ENCODE measurements at regions not wholly inside any gene's neighbourhood (a gene's known extent, or its start where the extent isn't known, plus 50 kb on each side); places are given as distances from the start of the nearest gene placed in this dataset.

- Histone ChIP-seq H3K27ac (no peak overlapping the region), H3K4me1 (ENCODE audit: insufficient read depth) (no peaks in the 10 kb centered on the region), H3K9me3 (no peaks in the 10 kb centered on the region), H3K36me3 (no peaks in the 10 kb centered on the region), H3K27me3 (no peaks in the 10 kb centered on the region), H3K4me3 (no peak overlapping the region)
- TF ChIP-seq, protein P1, sequence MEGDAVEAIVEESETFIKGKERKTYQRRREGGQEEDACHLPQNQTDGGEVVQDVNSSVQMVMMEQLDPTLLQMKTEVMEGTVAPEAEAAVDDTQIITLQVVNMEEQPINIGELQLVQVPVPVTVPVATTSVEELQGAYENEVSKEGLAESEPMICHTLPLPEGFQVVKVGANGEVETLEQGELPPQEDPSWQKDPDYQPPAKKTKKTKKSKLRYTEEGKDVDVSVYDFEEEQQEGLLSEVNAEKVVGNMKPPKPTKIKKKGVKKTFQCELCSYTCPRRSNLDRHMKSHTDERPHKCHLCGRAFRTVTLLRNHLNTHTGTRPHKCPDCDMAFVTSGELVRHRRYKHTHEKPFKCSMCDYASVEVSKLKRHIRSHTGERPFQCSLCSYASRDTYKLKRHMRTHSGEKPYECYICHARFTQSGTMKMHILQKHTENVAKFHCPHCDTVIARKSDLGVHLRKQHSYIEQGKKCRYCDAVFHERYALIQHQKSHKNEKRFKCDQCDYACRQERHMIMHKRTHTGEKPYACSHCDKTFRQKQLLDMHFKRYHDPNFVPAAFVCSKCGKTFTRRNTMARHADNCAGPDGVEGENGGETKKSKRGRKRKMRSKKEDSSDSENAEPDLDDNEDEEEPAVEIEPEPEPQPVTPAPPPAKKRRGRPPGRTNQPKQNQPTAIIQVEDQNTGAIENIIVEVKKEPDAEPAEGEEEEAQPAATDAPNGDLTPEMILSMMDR (IDR thresholded peaks at IDR 0.05): no peak
- TF ChIP-seq EP300 (IDR thresholded peaks at IDR 0.05): no peak
- TF ChIP-seq POLR2A (IDR thresholded peaks at IDR 0.05): no peak
- DNase-seq: no peak
- WGBS, 3 donors: 16 to 30% (median 18%) methylated on average over 5 of the region's 5 CpGs
- intact Hi-C loops (cut with DNase I): no loop called here
These were observed 401.8 kb downstream of the RAPGEF2 start for GRCh38 chr4:159504684-159505083.

DNA sequence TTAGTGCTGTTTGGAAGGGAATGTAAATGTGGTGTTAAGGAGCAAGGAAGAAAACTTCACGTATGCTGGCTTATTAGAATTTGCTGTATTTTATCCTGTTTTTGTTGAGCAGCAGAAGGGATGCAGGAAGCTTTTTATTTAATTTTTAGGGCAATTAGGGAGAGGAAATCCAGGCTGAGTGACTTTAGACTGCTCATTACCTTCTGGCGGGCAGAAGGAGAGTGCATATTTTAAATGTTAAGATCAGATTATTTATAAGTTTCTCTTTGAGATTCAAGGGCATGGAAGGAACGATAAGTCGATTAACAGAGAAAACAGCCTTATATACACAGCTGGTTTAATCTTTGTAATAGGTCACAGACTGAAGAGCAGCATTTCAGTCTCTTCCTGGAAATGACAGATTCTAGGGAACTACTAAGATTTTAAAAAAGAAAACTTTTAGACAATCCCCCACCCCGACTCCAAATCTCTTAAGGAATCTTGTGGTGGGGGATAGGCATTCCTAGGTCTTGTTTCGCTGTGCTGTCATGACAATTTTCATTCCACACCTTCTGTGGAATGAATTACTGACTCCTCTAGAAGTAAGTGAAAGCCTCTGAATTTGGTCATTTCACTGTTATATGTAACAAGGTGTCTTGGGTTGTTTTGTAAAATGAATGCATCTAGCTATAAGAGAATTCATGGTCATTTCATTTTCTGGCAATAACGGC is 402.5 kb downstream of the RAPGEF2 start:
- intact Hi-C loops (cut with DNase I): no loop called here
- TF ChIP-seq, protein P1 (IDR thresholded peaks at IDR 0.05): no peak
- TF ChIP-seq POLR2A (IDR thresholded peaks at IDR 0.05) (no peak), EP300 (IDR thresholded peaks at IDR 0.05) (no peak)
- Histone ChIP-seq H3K4me1 (ENCODE audit: insufficient read depth) (no peaks in the 10 kb centered on the region), H3K9me3 (no peaks in the 10 kb centered on the region), H3K27me3 (no peaks in the 10 kb centered on the region), H3K27ac (no peak overlapping the region), H3K4me3 (no peak overlapping the region), H3K36me3 (no peaks in the 10 kb centered on the region)
- no peak for DNase-seq
- 26 to 38% (median 34%) methylated on average over 7 of the region's 7 CpGs for WGBS, 3 donors

DNA sequence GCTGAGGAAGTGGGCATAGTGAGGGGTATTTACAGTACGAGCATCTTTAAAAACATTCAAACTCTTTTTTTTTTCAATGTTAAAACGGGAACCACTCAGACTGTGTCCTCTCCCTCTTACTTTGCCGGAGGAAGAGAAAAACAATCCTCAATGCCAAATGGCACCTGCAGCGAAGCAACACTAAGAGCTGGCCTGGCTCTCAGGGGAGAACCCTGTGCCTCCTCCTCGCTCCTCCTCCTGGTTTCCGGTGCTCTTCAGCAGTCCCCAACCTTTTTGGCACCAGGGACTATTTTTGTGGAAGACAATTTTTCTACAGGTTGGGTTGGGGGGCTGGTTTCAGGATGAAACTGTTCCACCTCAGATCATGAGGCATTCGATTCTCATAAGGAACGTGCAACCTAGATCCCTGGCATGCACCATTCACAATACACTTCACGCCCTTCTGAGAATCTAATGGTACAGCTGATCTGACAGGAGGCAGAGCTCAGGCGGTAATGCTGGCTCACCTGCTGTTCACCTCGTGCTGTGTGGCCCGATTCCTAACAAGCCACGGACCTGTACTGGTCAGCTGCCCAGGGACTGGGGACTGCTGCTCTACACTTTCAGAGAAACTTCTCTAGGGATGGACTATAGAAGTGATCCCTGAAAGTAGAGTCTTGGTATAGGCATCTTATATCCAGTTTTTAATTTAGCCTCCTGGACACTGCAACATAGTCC is 404.1 kb downstream of the RAPGEF2 start:
- Histone ChIP-seq H3K36me3 (no peaks in the 10 kb centered on the region), H3K27ac (no peak overlapping the region), H3K9me3 (no peaks in the 10 kb centered on the region), H3K4me3 (no peak overlapping the region), H3K27me3 (no peaks in the 10 kb centered on the region), H3K4me1 (ENCODE audit: insufficient read depth) (no peaks in the 10 kb centered on the region)
- no peak for DNase-seq
- TF ChIP-seq, protein P1 (IDR thresholded peaks at IDR 0.05): no peak
- TF ChIP-seq POLR2A (IDR thresholded peaks at IDR 0.05) (no peak), EP300 (IDR thresholded peaks at IDR 0.05) (no peak)
- intact Hi-C loops (cut with DNase I): no loop called here
- WGBS, 3 donors: 73 to 77% (median 73%) methylated on average over 13 of the region's 13 CpGs

DNA sequence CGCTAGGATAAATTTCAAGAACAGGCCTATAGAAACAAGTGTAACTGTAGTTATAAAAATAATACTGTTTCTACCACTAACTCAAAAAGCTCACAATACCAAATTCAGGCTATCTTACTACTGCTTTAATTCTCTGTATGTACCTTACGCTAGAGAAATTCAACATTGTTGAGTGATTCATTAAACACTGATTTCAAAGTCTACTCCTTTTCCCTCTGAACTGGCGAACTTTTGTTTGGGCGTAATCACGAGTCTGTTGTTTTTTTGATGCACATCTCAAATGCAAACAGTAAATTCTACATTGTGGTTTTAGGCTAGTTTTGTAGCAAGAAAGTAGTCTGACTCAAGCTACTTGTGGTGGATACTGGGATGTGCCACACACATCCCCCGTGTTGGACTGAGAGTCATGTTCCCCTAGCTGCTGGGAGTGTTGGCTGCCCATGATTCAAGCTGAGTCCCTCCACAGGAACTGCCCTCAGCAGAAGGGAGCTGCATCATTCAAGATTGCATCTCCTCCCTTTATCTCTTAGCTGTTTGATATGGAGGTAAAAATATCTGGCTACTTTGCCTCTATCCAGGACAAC is 406.1 kb downstream of the RAPGEF2 start:
- DNase-seq: no peak
- whole genome bisulfite sequencing, 3 donors: 89 to 92% (median 90%) methylated on average over 6 of the region's 6 CpGs
- Histone ChIP-seq H3K36me3 (no peaks in the 10 kb centered on the region), H3K4me3 (no peak overlapping the region), H3K27ac (no peak overlapping the region), H3K27me3 (no peaks in the 10 kb centered on the region), H3K4me1 (ENCODE audit: insufficient read depth) (no peaks in the 10 kb centered on the region), H3K9me3 (no peaks in the 10 kb centered on the region)
- TF ChIP-seq POLR2A (IDR thresholded peaks at IDR 0.05) (no peak), EP300 (IDR thresholded peaks at IDR 0.05) (no peak)
- TF ChIP-seq, protein P1 (IDR thresholded peaks at IDR 0.05): no peak
- intact Hi-C loops (cut with DNase I): no loop called here

Data from ovary (tissue), 7 donors.